H9 (cell line): ENCODE measurements at regions not wholly inside any gene's neighbourhood (a gene's known extent, or its start where the extent isn't known, plus 50 kb on each side); places are given as distances from the start of the nearest gene placed in this dataset.

Experiments
- DNase-seq: peaks from one replicate; pipeline ENCODE4 v3.0.0-alpha.2; 2017
- H2AFZ ChIP-seq: one replicate; pipeline ENCODE4 v1.6.1; 2013; ENCODE audit warnings: mild to moderate bottlenecking, low read length, control low read depth, moderate library complexity
- H2AK5ac ChIP-seq: 2 replicates; pipeline ENCODE4 v1.6.1; 2013; ENCODE audit warnings: low read length, control low read depth, mixed read lengths; ENCODE audit not compliant: insufficient read length
- H2BK120ac ChIP-seq: one replicate; pipeline ENCODE4 v1.6.1; 2013; ENCODE audit warnings: low read depth, mild to moderate bottlenecking, low read length, control low read depth, inconsistent platforms; ENCODE audit not compliant: poor library complexity, severe bottlenecking
- H2BK12ac ChIP-seq: 2 replicates; pipeline ENCODE4 v1.6.1; 2013; ENCODE audit warnings: low read length, control low read depth, mixed read lengths, low read depth; ENCODE audit not compliant: insufficient read length
- H2BK15ac ChIP-seq: 2 replicates; pipeline ENCODE4 v1.6.1; 2013; ENCODE audit warnings: low read depth, low read length, control low read depth
- H2BK20ac ChIP-seq: one replicate; pipeline ENCODE4 v1.6.1; 2013; ENCODE audit warnings: low read depth, mild to moderate bottlenecking, low read length, control low read depth, inconsistent platforms; ENCODE audit not compliant: poor library complexity, severe bottlenecking
- H2BK5ac ChIP-seq: 2 replicates; pipeline ENCODE4 v1.6.1; 2013; ENCODE audit warnings: low read length, control low read depth, mixed read lengths; ENCODE audit not compliant: insufficient read length
- H3K14ac ChIP-seq: 2 replicates; pipeline ENCODE4 v1.6.1; 2013; ENCODE audit warnings: low read length, control low read depth; ENCODE audit not compliant: insufficient read depth
- H3K18ac ChIP-seq: 2 replicates; pipeline ENCODE4 v1.6.1; 2013; ENCODE audit warnings: low read depth, mild to moderate bottlenecking, mixed read lengths, low read length, control low read depth; ENCODE audit not compliant: insufficient read length
- H3K23ac ChIP-seq: 2 replicates; pipeline ENCODE4 v1.6.1; 2013; ENCODE audit warnings: low read length, control low read depth, mixed read lengths, low read depth; ENCODE audit not compliant: insufficient read length
- H3K23me2 ChIP-seq: 2 replicates; pipeline ENCODE4 v1.6.1; 2013; ENCODE audit warnings: low read depth, mild to moderate bottlenecking, mixed read lengths, low read length, control low read depth; ENCODE audit not compliant: insufficient read length, poor library complexity, severe bottlenecking
- H3K27ac ChIP-seq: 2 replicates; pipeline ENCODE4 v1.5.1; 2013; ENCODE audit warnings: low read length, control low read depth, mixed read lengths, low read depth; ENCODE audit not compliant: insufficient read length
- H3K27me3 ChIP-seq: 2 replicates; pipeline ENCODE4 v1.6.1; 2013; ENCODE audit warnings: low read length, control low read depth, inconsistent platforms; ENCODE audit not compliant: insufficient read depth
- H3K4ac ChIP-seq: 2 replicates; pipeline ENCODE4 v1.6.1; 2013; ENCODE audit warnings: low read depth, mild to moderate bottlenecking, control low read depth, inconsistent platforms, low read length, moderate library complexity
- H3K4me1 ChIP-seq: 2 replicates; pipeline ENCODE4 v1.6.1; 2013; ENCODE audit warnings: low read length, control low read depth, inconsistent platforms; ENCODE audit not compliant: insufficient read depth
- H3K4me2 ChIP-seq: 2 replicates; pipeline ENCODE4 v1.6.1; 2013; ENCODE audit warnings: low read length, control low read depth, mixed read lengths; ENCODE audit not compliant: insufficient read length, insufficient read depth
- H3K56ac ChIP-seq: 2 replicates; pipeline ENCODE4 v1.6.1; 2013; ENCODE audit warnings: low read depth, mild to moderate bottlenecking, mixed read lengths, low read length, control low read depth; ENCODE audit not compliant: insufficient read length
- H3K79me1 ChIP-seq: 2 replicates; pipeline ENCODE4 v1.6.1; 2013; ENCODE audit warnings: low read depth, mild to moderate bottlenecking, moderate library complexity, low read length, control low read depth, inconsistent platforms; ENCODE audit not compliant: insufficient read depth, poor library complexity, severe bottlenecking
- H3K79me2 ChIP-seq: 2 replicates; pipeline ENCODE4 v1.6.1; 2013; ENCODE audit warnings: low read length, control low read depth, inconsistent platforms; ENCODE audit not compliant: insufficient read depth
- H3K9ac ChIP-seq: 2 replicates; pipeline ENCODE4 v1.6.1; 2013; ENCODE audit warnings: low read length, control low read depth, mixed read lengths; ENCODE audit not compliant: insufficient read length; ENCODE audit errors: extremely low read depth
- H3K9me3 ChIP-seq: one replicate; pipeline ENCODE4 v1.6.1; 2013; ENCODE audit warnings: low read depth, low read length, inconsistent platforms; ENCODE audit not compliant: control insufficient read depth
- H3T11ph ChIP-seq: one replicate; pipeline ENCODE4 v1.6.1; 2013; ENCODE audit warnings: mild to moderate bottlenecking, low read length, control low read depth, inconsistent platforms
- H4K20me1 ChIP-seq: one replicate; pipeline ENCODE4 v1.6.1; 2013; ENCODE audit not compliant: control insufficient read depth, insufficient read length, insufficient read depth
- H4K5ac ChIP-seq: 2 replicates; pipeline ENCODE4 v1.6.1; 2013; ENCODE audit warnings: low read depth, mild to moderate bottlenecking, mixed read lengths, low read length, control low read depth; ENCODE audit not compliant: insufficient read length
- H4K8ac ChIP-seq: replicated peaks from 2 replicates; pipeline ENCODE4 v1.6.1; 2013; ENCODE audit warnings: low read length, control low read depth, mixed read lengths, low read depth; ENCODE audit not compliant: insufficient read length
- H4K91ac ChIP-seq: 2 replicates; pipeline ENCODE4 v1.6.1; 2013; ENCODE audit warnings: low read depth, mild to moderate bottlenecking, moderate library complexity, mixed read lengths, low read length, control low read depth; ENCODE audit not compliant: insufficient read length
- H3K27ac Mint-ChIP-seq, 3 experiments: 2 replicates in 2 of 3; 3 replicates in 1 of 3; pipeline ENCODE4 v1.8.0; 2020 to 2021; ENCODE audit warnings: mixed read lengths in 3 of 3, mild to moderate bottlenecking in 1 of 3, moderate library complexity in 1 of 3
- H3K27me3 Mint-ChIP-seq: 2 replicates; pipeline ENCODE4 v1.8.0; 2021; ENCODE audit warnings: low read depth, mild to moderate bottlenecking, moderate library complexity, mixed read lengths
- H3K36me3 Mint-ChIP-seq, 3 experiments: 2 replicates in 2 of 3; 3 replicates in 1 of 3; pipeline ENCODE4 v1.8.0; 2020 to 2021; ENCODE audit warnings: low read depth in 3 of 3, mixed read lengths in 3 of 3; ENCODE audit not compliant: insufficient read depth in 1 of 3
- H3K4me1 Mint-ChIP-seq, 2 experiments: 2 replicates each; pipeline ENCODE4 v1.8.0; 2020; ENCODE audit warnings: mixed read lengths in 2 of 2
- H3K4me3 Mint-ChIP-seq, 2 experiments: 2 replicates in 1 of 2; 3 replicates in 1 of 2; pipeline ENCODE4 v1.8.0; 2020 to 2021; ENCODE audit warnings: mild to moderate bottlenecking in 2 of 2, mixed read lengths in 2 of 2, moderate library complexity in 1 of 2
- H3K9me3 Mint-ChIP-seq, 2 experiments: 2 replicates in 1 of 2; 3 replicates in 1 of 2; pipeline ENCODE4 v1.8.0; 2020; ENCODE audit warnings: mild to moderate bottlenecking in 2 of 2, mixed read lengths in 2 of 2, moderate library complexity in 1 of 2
- CTCF ChIP-seq: fragments of 200-600 bp; sonication (generic); conservative IDR thresholded peaks from 3 replicates; pipeline ENCODE4 v1.8.0; 2021; ENCODE audit warnings: antibody characterized with exemption, mild to moderate bottlenecking
- WGBS: extraction: QIAGEN DNeasy Blood & Tissue Kit; methylation state at CpG from one replicate; pipeline ENCODE4 v1.1.7; 2013; ENCODE audit warnings: missing lambda C conversion rate, low lambda C conversion rate, mixed read lengths; ENCODE audit not compliant: insufficient read length; ENCODE audit errors: extremely low coverage; 5-methylcytosine and 5-hydroxymethylcytosine counted together

GRCh38 chr1:90840352-90840751, 123.2 kb upstream of the BARHL2 start:
- H2BK5ac ChIP-seq: no peak overlapping the region
- no peak overlapping the region for H3K18ac ChIP-seq
- H3K14ac ChIP-seq: no peak overlapping the region
- H3K27ac Mint-ChIP-seq: no peak overlapping the region
- no peak for DNase-seq
- H3K4me2 ChIP-seq: no peak overlapping the region
- H4K8ac ChIP-seq: no peak overlapping the region
- H3K4me3 Mint-ChIP-seq: no peak overlapping the region
- H3K27me3 ChIP-seq: peaks cover 57% of the 10 kb centered on the region
- H4K20me1 ChIP-seq: no peaks in the 10 kb centered on the region
- H3K4ac ChIP-seq: no peak overlapping the region
- H4K5ac ChIP-seq: no peak overlapping the region
- no peak overlapping the region for H2BK15ac ChIP-seq
- H3K9me3 Mint-ChIP-seq: no peaks in the 10 kb centered on the region; a peak in 3 of 5 replicates
- H2BK20ac ChIP-seq: no peak overlapping the region
- H2BK12ac ChIP-seq: no peak overlapping the region
- H3K23ac ChIP-seq: no peak overlapping the region
- no peak overlapping the region for H4K91ac ChIP-seq
- no peak overlapping the region for H3K27ac ChIP-seq
- no peak overlapping the region for H2AK5ac ChIP-seq
- TF ChIP-seq CTCF: no peak
- H3K4me1 ChIP-seq: peaks cover 8% of the 10 kb centered on the region; the same call in 1 of the 2 replicates
- no peaks in the 10 kb centered on the region; a peak in 1 of 7 replicates for H3K36me3 Mint-ChIP-seq
- no peak overlapping the region for H3K9ac ChIP-seq
- peaks cover 53 to 58% of the 10 kb centered on the region in 2 experiments for H3K4me1 Mint-ChIP-seq
- H3T11ph ChIP-seq: no peak overlapping the region
- no peaks in the 10 kb centered on the region for H3K79me2 ChIP-seq
- no peak overlapping the region for H3K56ac ChIP-seq
- no peak overlapping the region for H2AFZ ChIP-seq
- H3K9me3 ChIP-seq: no peaks in the 10 kb centered on the region
- H2BK120ac ChIP-seq: no peak overlapping the region
- no CpG with 5 or more reads among the region's 7 CpGs for WGBS
- H3K79me1 ChIP-seq: no peaks in the 10 kb centered on the region
- H3K23me2 ChIP-seq: peaks cover 12% of the 10 kb centered on the region
- peaks cover 88% of the 10 kb centered on the region for H3K27me3 Mint-ChIP-seq
